Renal cortical epithelial cell (primary cell): ENCODE measurements at regions not wholly inside any gene's neighbourhood (a gene's known extent, or its start where the extent isn't known, plus 50 kb on each side); places are given as distances from the start of the nearest gene placed in this dataset.

Experiments used
- DNase-seq: peaks from one replicate; pipeline ENCODE4 v3.0.0-alpha.2; 2011; ENCODE audit warnings: low read depth

DNA sequence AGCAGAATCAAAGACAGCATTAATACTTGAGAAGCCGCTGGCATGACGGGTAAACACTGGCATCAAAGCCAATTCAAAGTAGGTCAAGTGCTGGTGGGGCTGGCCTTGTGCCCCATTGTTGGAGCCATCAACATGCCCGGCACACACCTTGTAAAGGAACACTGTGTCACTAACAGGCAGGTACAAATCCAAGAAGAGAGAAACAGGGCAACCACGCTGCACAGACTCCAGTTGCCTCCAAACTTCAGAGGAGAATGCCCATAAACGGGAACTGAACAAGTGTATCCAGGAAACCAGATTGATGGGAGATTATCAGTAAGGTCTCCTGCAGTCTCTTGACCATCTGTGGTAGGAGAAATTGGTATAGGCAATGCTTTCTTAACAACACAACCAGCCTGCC lies 127.0 kb upstream of the STXBP5 start:
- no peak for DNase-seq

DNA sequence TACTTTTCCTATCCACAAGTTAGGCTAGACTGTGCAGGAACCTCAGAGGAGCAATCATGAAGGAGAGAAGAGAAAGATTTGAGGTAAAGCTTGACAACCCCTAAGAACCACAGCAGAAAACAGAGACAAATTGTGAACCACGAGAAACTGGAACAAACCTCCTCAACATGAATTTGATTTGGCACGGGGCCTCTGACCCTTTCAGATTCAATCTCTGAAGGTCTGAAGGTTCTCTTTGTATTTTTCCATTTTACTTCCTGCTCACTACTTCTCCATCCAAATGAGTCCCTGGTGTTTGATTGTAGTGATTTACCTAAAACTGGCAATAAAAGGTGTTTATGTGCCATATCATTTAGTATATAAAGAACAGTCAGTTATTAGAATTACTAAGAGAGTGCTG lies 126.1 kb upstream of the STXBP5 start:
- DNase-seq, result no peak

- DNase-seq, result no peak
Observed at GRCh38 chr6:147078602-147079001, 125.6 kb upstream of the STXBP5 start.

- DNase-seq, result no peak
Observed at GRCh38 chr6:147080225-147080624, 124.0 kb upstream of the STXBP5 start.

GRCh38 chr6:147081076-147081609 lies 123.1 kb upstream of the STXBP5 start:
- peak; percentile 12 for DNase-seq

DNA sequence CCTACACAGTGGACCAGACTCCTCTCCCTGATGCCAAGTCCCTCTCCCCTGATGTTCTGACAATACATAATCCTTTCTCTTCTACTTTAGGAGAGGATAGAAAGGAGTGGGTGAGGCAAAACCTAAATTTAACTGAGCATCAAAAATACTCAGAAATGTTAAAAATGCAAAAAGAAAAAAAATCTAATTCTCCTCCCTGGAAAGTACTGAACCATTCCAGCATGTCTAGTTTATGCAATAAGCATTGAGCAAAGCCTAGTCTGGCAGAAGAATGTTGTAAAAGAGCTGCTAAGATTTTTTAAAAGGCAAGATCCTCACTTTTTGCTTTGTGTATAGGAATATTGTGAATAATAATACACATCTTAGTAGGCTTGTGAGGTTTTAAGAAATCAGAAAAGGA lies 116.6 kb upstream of the STXBP5 start:
- DNase-seq, result no peak

GRCh38 chr6:147088861-147089260 lies 115.4 kb upstream of the STXBP5 start:
- no peak for DNase-seq

- DNase-seq, result peak; percentile 15
Observed at GRCh38 chr6:147095316-147095715, 108.9 kb upstream of the STXBP5 start.

- no peak for DNase-seq
Observed at GRCh38 chr6:147099974-147100373, 104.2 kb upstream of the STXBP5 start.

GRCh38 chr6:147103007-147103406 lies 101.2 kb upstream of the STXBP5 start:
- no peak for DNase-seq

DNA sequence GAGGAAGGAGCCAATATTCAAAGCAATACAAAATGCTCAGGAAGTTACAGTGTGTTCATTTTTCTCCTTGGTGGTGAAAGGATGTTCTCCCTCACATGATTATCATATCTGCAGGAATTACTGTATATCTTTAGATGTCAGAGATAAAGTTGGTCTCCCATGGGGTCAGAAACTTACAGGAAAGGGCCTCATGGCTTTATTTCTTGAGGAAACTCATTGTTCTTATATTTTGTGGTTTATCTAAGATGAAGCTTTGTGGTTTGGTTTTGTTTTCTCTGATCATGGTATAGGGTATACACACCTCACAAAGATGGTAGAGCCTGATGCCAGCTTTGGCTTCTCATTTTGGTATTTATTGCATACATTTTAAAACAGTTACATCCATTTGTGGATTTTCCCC lies 100.5 kb upstream of the STXBP5 start:
- DNase-seq, result no peak

DNA sequence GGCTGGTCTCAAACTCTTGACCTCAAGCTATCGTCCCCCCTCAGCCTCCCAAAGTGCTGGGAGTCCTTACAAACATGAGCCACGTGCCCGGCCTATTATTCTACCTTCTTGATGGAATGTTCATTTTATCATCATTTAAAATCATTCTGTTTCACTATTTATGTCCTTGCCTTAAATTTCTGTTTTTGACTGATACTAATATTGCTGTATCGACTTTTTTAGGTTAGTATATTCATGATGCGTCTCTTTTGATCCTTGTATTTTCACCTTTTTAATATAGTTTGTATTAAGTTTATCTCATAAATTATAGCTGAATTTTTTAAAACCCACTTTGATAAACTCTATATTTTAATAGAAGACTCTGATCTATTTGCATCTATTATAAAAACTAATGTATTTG lies 98.4 kb upstream of the STXBP5 start:
- no peak for DNase-seq

- DNase-seq, result peak; percentile 23
Observed at GRCh38 chr6:147106759-147107401, 97.3 kb upstream of the STXBP5 start.

DNA sequence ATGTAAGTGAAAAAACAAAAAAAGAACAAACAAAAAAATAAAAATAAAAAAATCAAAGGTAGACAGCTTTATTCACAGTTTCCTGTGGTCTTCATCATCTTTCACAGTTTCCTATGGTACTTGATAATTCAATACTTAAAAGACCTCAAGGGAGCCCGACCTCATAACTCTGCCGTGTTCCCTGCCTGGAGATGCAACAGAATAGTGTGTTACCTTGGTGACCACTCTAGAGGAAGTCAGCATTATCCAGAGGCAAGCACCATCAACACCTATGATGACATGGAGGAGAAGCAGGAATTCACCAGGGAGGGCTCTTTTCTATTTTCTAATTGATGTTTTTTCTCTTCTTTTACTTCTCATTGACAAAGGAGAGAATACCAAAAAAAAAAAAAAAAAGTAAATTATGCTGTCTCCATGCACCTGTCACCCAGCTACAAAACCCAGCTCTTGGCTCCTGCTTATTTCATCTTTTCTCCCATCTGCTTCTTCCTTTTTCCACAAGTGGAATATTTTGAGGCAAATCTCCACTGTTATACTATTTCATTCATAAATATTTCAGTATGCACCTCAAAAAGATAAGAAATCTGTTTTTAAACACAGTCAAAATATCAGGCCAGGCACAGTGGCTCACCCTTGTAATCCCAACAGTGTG lies 95.8 kb upstream of the STXBP5 start:
- DNase-seq, result no peak

- no peak for DNase-seq
Observed at GRCh38 chr6:147109707-147110106, 94.5 kb upstream of the STXBP5 start.

GRCh38 chr6:147116056-147116455 lies 88.2 kb upstream of the STXBP5 start:
- no peak for DNase-seq

DNA sequence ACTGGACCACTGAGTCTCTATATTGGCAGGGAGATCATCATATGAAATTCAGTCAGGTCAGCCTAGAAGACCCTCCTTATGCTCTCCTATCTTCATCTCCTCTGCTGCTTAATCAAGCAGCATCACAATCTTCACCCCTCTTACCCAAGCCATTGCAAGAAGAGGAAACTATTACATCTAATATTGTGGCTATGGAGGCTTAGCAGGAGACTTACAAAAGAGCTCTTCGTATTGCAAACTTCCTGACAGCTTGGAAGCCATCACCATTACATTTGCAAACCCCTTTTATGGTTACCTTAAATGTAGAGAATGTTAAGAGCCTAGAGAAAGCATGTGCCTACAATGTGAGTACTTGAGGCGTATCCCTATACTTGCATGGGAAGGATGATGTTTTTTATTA lies 87.2 kb upstream of the STXBP5 start:
- no peak for DNase-seq

- DNase-seq, result peak; percentile 15
Observed at GRCh38 chr6:147117580-147117979, 86.6 kb upstream of the STXBP5 start.

GRCh38 chr6:147119310-147119709 lies 84.9 kb upstream of the STXBP5 start:
- DNase-seq, result no peak

- no peak for DNase-seq
Observed at GRCh38 chr6:147122823-147123222, 81.4 kb upstream of the STXBP5 start.

DNA sequence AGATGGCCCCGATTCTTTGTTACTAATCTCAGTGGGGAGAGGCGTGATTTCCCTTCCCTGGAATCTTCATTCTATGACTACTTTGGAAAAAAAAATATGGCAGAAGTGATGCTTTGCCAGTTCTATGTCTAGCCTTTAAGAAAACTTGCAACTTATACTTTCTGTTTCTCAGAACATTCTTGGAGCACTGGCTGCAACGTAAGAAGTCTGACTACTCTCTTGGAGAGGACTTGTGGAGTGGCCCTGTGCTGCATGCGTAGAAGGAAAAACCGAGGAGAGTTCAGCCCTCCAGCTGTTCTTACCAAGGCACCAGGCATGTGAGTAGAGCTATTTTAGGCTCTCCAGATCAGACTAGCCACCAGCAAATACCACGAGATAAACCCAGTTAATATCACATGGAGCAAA lies 77.6 kb upstream of the STXBP5 start:
- DNase-seq, result no peak

- no peak for DNase-seq
Observed at GRCh38 chr6:147127587-147127986, 76.6 kb upstream of the STXBP5 start.

DNA sequence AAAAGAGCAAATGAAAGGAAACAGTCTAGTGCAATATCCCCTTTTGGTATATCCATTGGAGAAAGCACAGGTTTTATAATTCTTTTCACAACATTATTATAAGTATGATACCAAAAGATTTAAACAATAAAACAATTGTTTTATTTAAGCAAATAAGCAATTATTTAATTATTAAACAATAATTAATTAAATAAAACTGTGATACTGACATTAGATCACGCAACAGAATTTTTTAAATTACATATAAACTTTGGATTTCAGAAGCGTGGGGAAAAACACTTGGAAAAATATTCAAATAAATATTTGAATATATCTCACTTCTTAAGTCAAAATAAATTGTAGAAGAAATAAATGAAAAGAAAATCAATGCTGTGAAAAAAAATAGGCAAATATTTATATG lies 76.2 kb upstream of the STXBP5 start:
- no peak for DNase-seq
